ENCODE measurements at regions not wholly inside any gene's neighbourhood (a gene's known extent, or its start where the extent isn't known, plus 50 kb on each side); places are given as distances from the start of the nearest gene placed in this dataset.

DNA sequence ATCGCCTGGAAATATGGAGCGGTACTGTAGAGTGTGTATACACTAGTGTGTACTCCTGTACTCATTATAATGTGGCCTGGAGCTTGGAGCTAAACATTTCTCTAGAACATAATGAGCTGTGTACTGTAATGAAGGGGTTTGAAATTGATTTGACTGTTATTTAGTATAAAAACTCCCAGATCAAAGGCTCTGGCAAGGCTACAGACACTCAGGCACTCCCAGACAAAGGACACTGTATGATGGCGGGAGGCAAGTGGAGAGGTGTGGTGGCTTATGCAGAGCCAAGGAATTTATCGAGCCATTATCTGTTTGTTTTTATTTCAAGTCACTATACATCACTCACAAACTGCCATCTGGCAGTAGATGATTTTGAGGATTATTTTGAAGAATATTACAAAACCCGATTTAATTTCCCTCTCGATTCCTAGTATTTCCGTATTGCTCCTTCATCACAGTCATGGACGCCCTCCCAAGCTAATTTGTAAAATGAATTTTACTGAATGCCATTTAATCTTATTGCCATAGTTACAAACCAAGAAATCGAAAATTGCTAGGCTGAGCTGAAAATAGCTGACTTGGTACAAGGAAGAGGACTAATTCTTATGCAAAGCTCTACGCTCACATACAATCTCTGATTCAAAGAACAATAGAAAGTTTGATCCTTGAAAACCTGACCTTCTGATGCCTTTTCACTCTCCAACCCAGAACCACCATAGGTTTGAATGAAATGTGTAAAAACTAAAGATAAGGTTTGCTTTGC lies 240.2 kb upstream of the SEMA6A start:
- FAIRE-seq (no peak), DNase-seq (ENCODE audit: low read depth, low spot score) (no peak)
- no peaks in the 10 kb centered on the region for H3K36me3 ChIP-seq (ENCODE audit: control insufficient read depth in 2 of 2, extremely low read depth in 1 of 2, insufficient read depth in 2 of 2, low read length in 2 of 2)
- H3K9me1 ChIP-seq (ENCODE audit: control insufficient read depth, extremely low read depth, insufficient read depth, low read length) = no peaks in the 10 kb centered on the region
- H2AFZ ChIP-seq (ENCODE audit: control insufficient read depth, low read length) = no peak overlapping the region
- TF ChIP-seq, protein P1, sequence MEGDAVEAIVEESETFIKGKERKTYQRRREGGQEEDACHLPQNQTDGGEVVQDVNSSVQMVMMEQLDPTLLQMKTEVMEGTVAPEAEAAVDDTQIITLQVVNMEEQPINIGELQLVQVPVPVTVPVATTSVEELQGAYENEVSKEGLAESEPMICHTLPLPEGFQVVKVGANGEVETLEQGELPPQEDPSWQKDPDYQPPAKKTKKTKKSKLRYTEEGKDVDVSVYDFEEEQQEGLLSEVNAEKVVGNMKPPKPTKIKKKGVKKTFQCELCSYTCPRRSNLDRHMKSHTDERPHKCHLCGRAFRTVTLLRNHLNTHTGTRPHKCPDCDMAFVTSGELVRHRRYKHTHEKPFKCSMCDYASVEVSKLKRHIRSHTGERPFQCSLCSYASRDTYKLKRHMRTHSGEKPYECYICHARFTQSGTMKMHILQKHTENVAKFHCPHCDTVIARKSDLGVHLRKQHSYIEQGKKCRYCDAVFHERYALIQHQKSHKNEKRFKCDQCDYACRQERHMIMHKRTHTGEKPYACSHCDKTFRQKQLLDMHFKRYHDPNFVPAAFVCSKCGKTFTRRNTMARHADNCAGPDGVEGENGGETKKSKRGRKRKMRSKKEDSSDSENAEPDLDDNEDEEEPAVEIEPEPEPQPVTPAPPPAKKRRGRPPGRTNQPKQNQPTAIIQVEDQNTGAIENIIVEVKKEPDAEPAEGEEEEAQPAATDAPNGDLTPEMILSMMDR (optimal IDR thresholded peaks at IDR 0.05 in 1 of 3, IDR thresholded peaks at IDR 0.05 in 1 of 3, conservative IDR thresholded peaks at IDR 0.05 in 1 of 3; ENCODE audit: extremely low read depth in 1 of 3, insufficient read depth in 2 of 3, low read length in 3 of 3) = no peak
- TF ChIP-seq EZH2 (IDR thresholded peaks at IDR 0.05; ENCODE audit: low read length) = no peak
- H3K27me3 ChIP-seq (ENCODE audit: control insufficient read depth, extremely low read depth, insufficient read depth, low read length) = no peaks in the 10 kb centered on the region
- dilution Hi-C loops (cut with MboI; ENCODE audit: extremely low pct_ligation_motif_present, low sequenced_read_pairs) = no loop called here
- no peak overlapping the region for H3K4me2 ChIP-seq (ENCODE audit: control insufficient read depth, extremely low read depth, insufficient read depth, low read depth, low read length)
- H3K4me1 ChIP-seq (ENCODE audit: control insufficient read depth, extremely low read depth, insufficient read depth, low read length) = no peaks in the 10 kb centered on the region
- H3K9me3 ChIP-seq (ENCODE audit: control insufficient read depth, low read depth, low read length) = no peaks in the 10 kb centered on the region
- H3K4me3 ChIP-seq (ENCODE audit: control insufficient read depth in 2 of 3, extremely low read depth in 1 of 3, insufficient read depth in 2 of 3, low read depth in 1 of 3, low read length in 3 of 3) = no peak overlapping the region
- H3K9ac ChIP-seq (ENCODE audit: control insufficient read depth, extremely low read depth, insufficient read depth, low read length) = no peak overlapping the region
- no peaks in the 10 kb centered on the region for H3K79me2 ChIP-seq (ENCODE audit: control insufficient read depth, insufficient read depth, low read length)
- no peaks in the 10 kb centered on the region for H4K20me1 ChIP-seq (ENCODE audit: control insufficient read depth, extremely low read depth, insufficient read depth, low read length)
- H3K27ac ChIP-seq (ENCODE audit: control insufficient read depth, insufficient read depth, low read length) = no peak overlapping the region

- DNase-seq (ENCODE audit: low read depth, low spot score) = no peak
- H3K79me2 ChIP-seq (ENCODE audit: control insufficient read depth, insufficient read depth, low read length) = no peaks in the 10 kb centered on the region
- H2AFZ ChIP-seq (ENCODE audit: control insufficient read depth, low read length) = no peak overlapping the region
- dilution Hi-C loops (cut with MboI; ENCODE audit: extremely low pct_ligation_motif_present, low sequenced_read_pairs) = no loop called here
- no peak overlapping the region for H3K4me3 ChIP-seq (ENCODE audit: control insufficient read depth in 2 of 3, extremely low read depth in 1 of 3, insufficient read depth in 2 of 3, low read depth in 1 of 3, low read length in 3 of 3)
- no peak overlapping the region for H3K9ac ChIP-seq (ENCODE audit: control insufficient read depth, extremely low read depth, insufficient read depth, low read length)
- H3K4me2 ChIP-seq (ENCODE audit: control insufficient read depth, extremely low read depth, insufficient read depth, low read depth, low read length) = no peak overlapping the region
- H3K36me3 ChIP-seq (ENCODE audit: control insufficient read depth in 2 of 2, extremely low read depth in 1 of 2, insufficient read depth in 2 of 2, low read length in 2 of 2) = no peaks in the 10 kb centered on the region
- H3K27me3 ChIP-seq (ENCODE audit: control insufficient read depth, extremely low read depth, insufficient read depth, low read length) = no peaks in the 10 kb centered on the region
- no peaks in the 10 kb centered on the region for H3K9me3 ChIP-seq (ENCODE audit: control insufficient read depth, low read depth, low read length)
- no peak for TF ChIP-seq EZH2 (IDR thresholded peaks at IDR 0.05; ENCODE audit: low read length)
- TF ChIP-seq, protein P1 (optimal IDR thresholded peaks at IDR 0.05 in 1 of 3, IDR thresholded peaks at IDR 0.05 in 1 of 3, conservative IDR thresholded peaks at IDR 0.05 in 1 of 3; ENCODE audit: extremely low read depth in 1 of 3, insufficient read depth in 2 of 3, low read length in 3 of 3) = no peak
- no peaks in the 10 kb centered on the region for H4K20me1 ChIP-seq (ENCODE audit: control insufficient read depth, extremely low read depth, insufficient read depth, low read length)
- no peaks in the 10 kb centered on the region for H3K9me1 ChIP-seq (ENCODE audit: control insufficient read depth, extremely low read depth, insufficient read depth, low read length)
- no peak for FAIRE-seq
- H3K4me1 ChIP-seq (ENCODE audit: control insufficient read depth, extremely low read depth, insufficient read depth, low read length) = no peaks in the 10 kb centered on the region
- H3K27ac ChIP-seq (ENCODE audit: control insufficient read depth, insufficient read depth, low read length) = no peak overlapping the region
Observed at GRCh38 chr5:116813906-116814305, 239.3 kb upstream of the SEMA6A start.

All from keratinocyte (primary cell).